Left lung (tissue), 4 donors: ENCODE measurements at regions not wholly inside any gene's neighbourhood (a gene's known extent, or its start where the extent isn't known, plus 50 kb on each side); places are given as distances from the start of the nearest gene placed in this dataset.
"Not testable (repeated sequence)": the region's sequence is repeated elsewhere in the genome, so short reads cannot be mapped to it uniquely, and the experiment has no call there.

ENCODE experiments used
- ATAC-seq: fragments of 200-7000 bp; cut with Tn5 transposase; one replicate; pipeline ENCODE4 v1.9.1; 2020; ENCODE audit warnings: moderate library complexity
- DNase-seq, 4 donors: peaks; one replicate each; pipeline ENCODE4 v3.0.0-alpha.2; 2013 to 2020
- H3K27ac ChIP-seq, 2 donors: fragments of 200-600 bp; sonication (generic) in 1 of 2; one replicate each; pipeline versions ENCODE4 v1.5.0 to v1.8.0; 2020 to 2021
- H3K27me3 ChIP-seq, 2 donors: fragments of 200-600 bp; sonication (generic) in 1 of 2; one replicate each; pipeline versions ENCODE4 v1.5.0 to v1.8.0; 2020 to 2021
- H3K36me3 ChIP-seq, 2 donors: fragments of 200-600 bp; sonication (generic) in 1 of 2; one replicate each; pipeline versions ENCODE4 v1.5.0 to v1.8.0; 2020 to 2021
- H3K4me1 ChIP-seq, 2 donors: fragments of 200-600 bp; one replicate each; pipeline ENCODE4 v1.8.0; 2021
- H3K4me3 ChIP-seq, 2 donors: fragments of 200-600 bp; sonication (generic) in 1 of 2; one replicate each; pipeline versions ENCODE4 v1.5.0 to v1.8.0; 2020 to 2021; ENCODE audit warnings: mild to moderate bottlenecking in 1 of 2
- H3K9me3 ChIP-seq, 2 donors: fragments of 200-600 bp; sonication (generic) in 1 of 2; one replicate each; pipeline versions ENCODE4 v1.5.0 to v1.8.0; 2020 to 2021
- intact Hi-C, 2 donors: fragments of 100-400 bp; cut with DNase I; formaldehyde crosslinking; loops; one replicate each; pipeline versions ENCODE4 v1.11.2 to v1.14.2; 2022
- donor health status: DM: no; HTN: yes; CAD: no.
- donor health status: DM: no; HTN: no; CAD: no.

DNA sequence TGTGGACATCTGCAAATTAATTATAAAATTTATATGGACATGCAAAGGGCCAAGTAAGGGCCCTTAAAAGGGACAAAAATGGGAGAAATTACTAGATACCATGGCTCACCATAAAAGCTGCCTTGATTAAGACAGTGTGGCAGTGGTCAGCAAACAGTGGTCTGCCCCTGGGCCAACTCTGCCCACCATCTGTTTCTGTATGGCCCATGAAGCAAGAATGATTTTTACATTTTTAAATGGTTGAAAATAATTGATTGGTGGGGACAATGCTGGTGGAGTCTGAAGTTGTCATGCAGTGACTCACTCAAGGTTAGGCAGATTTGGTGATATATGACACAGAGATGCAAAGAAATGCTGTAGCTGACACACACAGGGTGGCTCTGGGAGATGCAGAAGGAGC, 143.2 kb upstream of the PRDM7 start:
- not testable (repeated sequence) for ATAC-seq, H3K9me3 ChIP-seq

DNA sequence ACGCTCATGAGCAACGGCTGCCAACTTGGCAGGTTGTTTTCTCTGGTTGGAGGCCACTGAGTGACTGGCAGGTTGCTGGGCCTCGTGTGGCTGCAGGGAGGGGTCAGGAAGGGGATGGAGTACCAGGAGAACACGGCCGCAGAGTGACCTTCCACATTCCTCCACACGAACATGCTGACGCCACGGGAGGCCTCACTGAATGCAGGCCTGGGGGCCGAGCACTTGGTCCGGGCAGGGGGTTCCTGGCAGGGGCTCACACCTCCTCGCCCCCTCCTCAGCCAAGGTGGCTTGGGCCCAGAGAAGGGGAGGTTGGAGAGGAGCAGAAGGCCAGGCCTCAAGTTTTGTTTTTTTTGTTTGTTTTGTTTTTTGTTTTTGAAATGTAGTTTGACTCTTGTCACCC, 98.5 kb upstream of the PRDM7 start:
- H3K27me3 ChIP-seq, H3K4me3 ChIP-seq, H3K36me3 ChIP-seq, DNase-seq, H3K9me3 ChIP-seq, intact Hi-C loops, H3K27ac ChIP-seq, H3K4me1 ChIP-seq, ATAC-seq: not testable (repeated sequence)

More for the DNA sequence above, 143.2 kb upstream of the PRDM7 start:
- H3K27ac ChIP-seq, H3K36me3 ChIP-seq, H3K4me3 ChIP-seq, intact Hi-C loops, H3K27me3 ChIP-seq, H3K4me1 ChIP-seq, DNase-seq: not testable (repeated sequence)

DNA sequence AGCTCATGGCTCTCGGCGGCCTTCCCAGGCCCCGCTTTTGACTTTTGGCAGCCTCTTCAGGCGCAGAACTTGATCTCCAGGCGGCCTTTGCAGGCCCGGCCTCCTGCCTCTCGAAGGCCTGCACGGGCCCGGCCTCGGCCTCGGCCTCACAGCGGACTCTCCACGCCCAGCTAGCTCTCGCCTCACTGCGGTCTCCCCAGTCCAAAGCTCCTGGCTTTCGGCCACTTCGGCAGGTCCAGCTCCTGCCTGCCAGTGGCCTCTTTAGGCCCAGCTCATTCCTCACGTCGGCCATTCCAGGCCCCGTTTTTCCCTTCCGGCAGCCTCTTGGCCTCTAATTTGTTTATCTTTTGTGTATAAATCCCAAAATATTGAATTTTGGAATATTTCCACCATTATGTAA, 94.5 kb upstream of the PRDM7 start:
- H3K9me3 ChIP-seq, ATAC-seq, H3K4me1 ChIP-seq, intact Hi-C loops, H3K27ac ChIP-seq, H3K36me3 ChIP-seq, H3K4me3 ChIP-seq, H3K27me3 ChIP-seq, DNase-seq: not testable (repeated sequence)

DNA sequence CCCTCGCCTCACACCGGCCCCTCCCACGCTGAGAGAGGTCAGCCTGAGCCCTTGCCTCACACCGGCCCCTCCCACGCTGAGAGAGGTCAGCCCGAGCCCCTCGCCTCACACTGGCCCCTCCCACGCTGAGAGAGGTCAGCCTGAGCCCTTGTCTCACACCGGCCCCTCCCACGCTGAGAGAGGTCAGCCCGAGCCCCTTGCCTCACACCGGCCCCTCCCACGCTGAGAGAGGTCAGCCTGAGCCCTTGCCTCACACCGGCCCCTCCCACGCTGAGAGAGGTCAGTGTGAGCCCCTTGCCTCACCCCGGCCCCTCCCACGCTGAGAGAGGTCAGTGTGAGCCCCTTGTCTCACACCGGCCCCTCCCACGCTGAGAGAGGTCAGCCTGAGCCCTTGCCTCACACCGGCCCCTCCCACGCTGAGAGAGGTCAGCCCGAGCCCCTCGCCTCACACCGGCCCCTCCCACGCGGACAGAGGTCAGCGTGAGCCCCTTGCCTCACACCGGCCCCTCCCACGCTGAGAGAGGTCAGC, 92.1 kb upstream of the PRDM7 start:
- H3K36me3 ChIP-seq, intact Hi-C loops, ATAC-seq, H3K4me1 ChIP-seq, H3K9me3 ChIP-seq, H3K27ac ChIP-seq, H3K27me3 ChIP-seq, H3K4me3 ChIP-seq, DNase-seq: not testable (repeated sequence)

DNA sequence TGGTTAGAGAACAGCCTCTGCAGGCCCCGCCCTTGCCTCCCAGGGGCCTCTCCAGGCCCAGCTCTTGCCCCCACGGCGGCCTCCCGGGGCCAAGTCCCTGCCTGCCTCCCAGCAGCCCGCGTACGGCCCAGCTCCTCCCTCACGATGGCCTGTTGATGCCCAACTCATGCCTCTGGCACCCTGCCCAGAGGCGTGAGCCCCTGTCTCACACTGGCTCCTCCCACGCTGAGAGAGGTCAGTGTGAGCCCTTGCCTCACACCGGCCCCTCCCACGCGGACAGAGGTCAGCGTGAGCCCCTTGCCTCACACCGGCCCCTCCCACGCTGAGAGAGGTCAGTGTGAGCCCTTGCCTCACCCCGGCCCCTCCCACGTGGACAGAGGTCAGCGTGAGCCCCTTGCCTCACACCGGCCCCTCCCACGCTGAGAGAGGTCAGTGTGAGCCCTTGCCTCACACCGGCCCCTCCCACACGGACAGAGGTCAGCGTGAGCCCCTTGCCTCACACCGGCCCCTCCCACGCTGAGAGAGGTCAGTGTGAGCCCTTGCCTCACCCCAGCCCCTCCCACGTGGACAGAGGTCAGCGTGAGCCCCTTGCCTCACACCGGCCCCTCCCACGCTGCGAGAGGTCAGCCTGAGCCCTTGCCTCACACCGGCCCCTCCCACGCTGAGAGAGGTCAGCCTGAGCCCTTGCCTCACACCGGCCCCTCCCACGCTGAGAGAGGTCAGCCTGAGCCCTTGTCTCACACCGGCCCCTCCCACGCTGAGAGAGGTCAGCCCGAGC, 91.4 kb upstream of the PRDM7 start:
- intact Hi-C loops, H3K4me3 ChIP-seq: not testable (repeated sequence)
- DNase-seq = peak in 1 of 4 donors; percentile 12

DNA sequence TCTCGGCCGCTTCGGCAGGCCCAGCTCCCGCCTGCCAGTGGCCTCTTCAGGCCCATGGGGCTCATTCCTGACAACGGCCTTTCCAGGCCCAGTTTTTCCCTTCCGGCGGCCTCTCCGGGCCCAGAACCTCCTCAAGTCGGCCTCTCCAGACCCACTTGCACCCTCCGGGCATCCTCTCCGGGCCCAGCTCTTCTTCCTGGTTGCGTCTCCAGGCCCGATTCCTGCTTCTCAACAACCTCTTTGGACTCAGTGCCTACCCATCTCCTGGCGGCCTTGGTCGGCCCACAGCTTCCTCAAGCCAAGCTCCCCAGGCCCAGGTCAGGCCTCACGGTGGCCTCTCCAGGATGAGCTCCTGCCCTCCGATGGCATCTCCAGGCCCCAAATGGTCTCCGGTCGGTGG, 90.6 kb upstream of the PRDM7 start:
- not testable (repeated sequence) for ATAC-seq

More for the DNA sequence above, 91.4 kb upstream of the PRDM7 start:
- H3K36me3 ChIP-seq, H3K27me3 ChIP-seq, ATAC-seq, H3K27ac ChIP-seq, H3K4me1 ChIP-seq, H3K9me3 ChIP-seq: not testable (repeated sequence)

DNA sequence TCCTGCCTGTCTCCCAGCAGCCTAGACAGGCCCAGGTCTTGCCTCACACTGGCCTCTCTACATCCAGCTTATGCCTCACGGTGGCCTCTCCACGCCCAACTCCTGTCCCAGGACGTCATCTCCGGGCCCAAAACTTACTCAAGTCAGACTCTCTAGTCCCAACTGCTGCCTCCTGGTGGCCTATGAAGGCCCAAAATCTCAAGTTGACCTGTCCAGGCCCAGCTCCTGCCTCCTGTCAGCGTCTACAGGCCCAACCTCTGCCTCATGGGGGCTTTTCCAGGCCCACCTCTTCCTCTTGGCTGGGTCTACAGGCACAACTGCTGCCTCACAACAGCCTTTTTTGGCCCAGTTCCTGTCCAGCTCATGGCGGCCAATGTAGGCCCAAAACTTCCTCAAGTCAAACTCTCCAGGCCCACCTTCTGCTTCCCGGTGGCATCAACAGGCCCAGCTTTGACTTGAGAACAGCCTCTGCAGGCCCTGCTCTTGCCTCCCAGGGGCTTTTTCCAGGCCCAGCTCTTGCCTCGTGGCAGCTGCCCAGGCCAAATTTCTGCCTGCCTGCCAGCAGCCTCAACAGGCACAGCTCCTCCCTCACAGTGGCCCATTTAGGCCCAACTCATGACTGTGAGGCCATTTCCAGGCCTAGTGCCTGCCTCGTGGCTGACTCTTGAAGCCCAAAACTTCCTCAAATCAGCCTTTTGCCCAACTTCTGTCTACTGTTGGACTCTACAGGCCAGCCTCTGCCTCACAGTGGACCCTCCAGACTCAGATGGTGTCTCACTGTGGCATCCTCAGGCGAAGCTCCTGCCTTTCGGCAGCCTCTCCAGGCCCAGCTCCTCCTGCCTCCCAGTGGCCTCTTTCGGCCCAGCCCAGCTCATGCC, 89.8 kb upstream of the PRDM7 start:
- H3K4me3 ChIP-seq, DNase-seq, H3K36me3 ChIP-seq, intact Hi-C loops, H3K4me1 ChIP-seq, H3K27me3 ChIP-seq, H3K27ac ChIP-seq, ATAC-seq, H3K9me3 ChIP-seq: not testable (repeated sequence)

More for the DNA sequence above, 90.6 kb upstream of the PRDM7 start:
- DNase-seq, H3K27me3 ChIP-seq, H3K9me3 ChIP-seq, H3K27ac ChIP-seq, H3K4me3 ChIP-seq, H3K36me3 ChIP-seq, intact Hi-C loops, H3K4me1 ChIP-seq: not testable (repeated sequence)

DNA sequence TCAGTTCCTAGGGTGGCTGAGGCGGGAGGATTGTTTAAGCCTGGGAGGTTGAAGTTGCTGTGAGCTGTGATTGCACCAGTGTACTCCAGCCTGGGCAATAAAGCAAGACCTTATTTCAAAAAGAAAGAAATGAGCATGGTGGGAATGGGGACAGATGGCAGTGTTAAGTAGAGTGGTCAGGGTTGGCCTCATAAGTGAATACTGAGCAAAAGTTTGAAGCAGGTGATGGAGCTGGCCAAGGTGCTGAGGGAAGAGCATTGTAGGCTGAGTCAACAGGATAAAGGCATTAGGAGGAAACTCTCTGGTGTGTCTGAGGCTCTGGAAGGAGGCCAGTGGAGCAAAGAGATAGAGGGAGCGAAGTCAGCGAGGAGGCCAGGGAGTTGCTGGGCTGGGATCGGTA, 73.9 kb upstream of the PRDM7 start:
- H3K4me1 ChIP-seq, ATAC-seq, intact Hi-C loops: not testable (repeated sequence)

More for the DNA sequence above, 73.9 kb upstream of the PRDM7 start:
- H3K4me3 ChIP-seq, DNase-seq, H3K27me3 ChIP-seq, H3K36me3 ChIP-seq, H3K9me3 ChIP-seq, H3K27ac ChIP-seq: not testable (repeated sequence)
